ENCODE measurements at regions not wholly inside any gene's neighbourhood (a gene's known extent, or its start where the extent isn't known, plus 50 kb on each side); places are given as distances from the start of the nearest gene placed in this dataset.

- TF ChIP-seq CTCF (IDR thresholded peaks at IDR 0.05; ENCODE audit: control extremely low read depth in 1 of 3, insufficient read depth in 1 of 3, low read depth in 1 of 3, low read length in 3 of 3) (no peak), SIN3A (conservative IDR thresholded peaks at IDR 0.05 in 1 of 2, IDR thresholded peaks at IDR 0.05 in 1 of 2; ENCODE audit: low read depth in 1 of 2, low read length in 2 of 2) (no peak), POLR2A (IDR thresholded peaks at IDR 0.05; ENCODE audit: control extremely low read depth in 1 of 2, low read depth in 2 of 2, low read length in 2 of 2) (no peak), SIRT6 (IDR thresholded peaks at IDR 0.05; ENCODE audit: low read length) (no peak), SP1 (IDR thresholded peaks at IDR 0.05; ENCODE audit: low read depth, low read length) (no peak), NANOG (IDR thresholded peaks at IDR 0.05; ENCODE audit: insufficient read depth, low read depth, low read length, poor library complexity, severe bottlenecking) (no peak)
These were observed 184.6 kb upstream of the KIT start for GRCh38 chr4:54473077-54473545.
